KMS-11 (cell line): ENCODE measurements at regions not wholly inside any gene's neighbourhood (a gene's known extent, or its start where the extent isn't known, plus 50 kb on each side); places are given as distances from the start of the nearest gene placed in this dataset.

Experiments
- H2AFZ ChIP-seq: fragments of 200-600 bp; sonication (generic); 2 replicates; pipeline ENCODE4 v1.6.1; 2016; ENCODE audit warnings: antibody characterized with exemption, mixed run types, low read depth
- H3K27ac ChIP-seq: fragments of 200-600 bp; sonication (generic); 2 replicates; pipeline ENCODE4 v1.6.1; 2016; ENCODE audit warnings: mild to moderate bottlenecking, mixed run types
- H3K27me3 ChIP-seq: fragments of 200-600 bp; sonication (generic); 2 replicates; pipeline ENCODE4 v1.6.1; 2017; ENCODE audit warnings: mild to moderate bottlenecking, low read depth, mixed run types, moderate library complexity; ENCODE audit not compliant: insufficient read depth
- H3K36me3 ChIP-seq: fragments of 200-600 bp; sonication (generic); 2 replicates; pipeline ENCODE4 v1.6.1; 2017; ENCODE audit warnings: mild to moderate bottlenecking, mixed run types; ENCODE audit not compliant: insufficient read depth
- H3K4me1 ChIP-seq: fragments of 200-600 bp; sonication (generic); 2 replicates; pipeline ENCODE4 v1.6.1; 2016; ENCODE audit warnings: mild to moderate bottlenecking, low read depth, mixed run types; ENCODE audit not compliant: poor library complexity, severe bottlenecking
- H3K4me2 ChIP-seq: fragments of 200-600 bp; sonication (generic); 2 replicates; pipeline ENCODE4 v1.7.0; 2016; ENCODE audit warnings: mild to moderate bottlenecking, mixed run types
- H3K4me3 ChIP-seq: fragments of 200-600 bp; sonication (generic); IDR thresholded peaks from 2 replicates; pipeline ENCODE4 v1.6.1; 2017; ENCODE audit warnings: low read depth, low read length, mixed read lengths; ENCODE audit not compliant: insufficient read depth
- H3K79me2 ChIP-seq: fragments of 200-600 bp; sonication (generic); 2 replicates; pipeline ENCODE4 v1.6.1; 2016; ENCODE audit warnings: low read depth, mixed run types; ENCODE audit not compliant: insufficient read depth
- H3K9ac ChIP-seq: fragments of 200-600 bp; sonication (generic); 2 replicates; pipeline ENCODE4 v1.6.1; 2016; ENCODE audit warnings: mild to moderate bottlenecking, mixed run types
- H4K20me1 ChIP-seq: fragments of 200-600 bp; sonication (generic); 2 replicates; pipeline ENCODE4 v1.6.1; 2016; ENCODE audit warnings: mild to moderate bottlenecking, mixed run types; ENCODE audit not compliant: insufficient read depth
- CTCF ChIP-seq: fragments of 200-600 bp; sonication (generic); conservative IDR thresholded peaks from 2 replicates; pipeline ENCODE4 v1.6.1; 2017; ENCODE audit warnings: low read depth, mild to moderate bottlenecking, antibody characterized with exemption, low read length, moderate library complexity, mixed read lengths

- Histone ChIP-seq H3K36me3 (no peaks in the 10 kb centered on the region), H3K27me3 (no peaks in the 10 kb centered on the region), H3K4me3 (no peak overlapping the region), H4K20me1 (no peaks in the 10 kb centered on the region), H3K9ac (no peak overlapping the region), H3K4me1 (no peaks in the 10 kb centered on the region), H3K27ac (no peak overlapping the region), H3K79me2 (no peaks in the 10 kb centered on the region), H2AFZ (no peak overlapping the region), H3K4me2 (no peak overlapping the region)
- TF ChIP-seq CTCF, result no peak
Measured at GRCh38 chr3:21142031-21142430, 609.0 kb downstream of the ZNF385D start.

GRCh38 chr3:21140785-21141184 lies 610.2 kb downstream of the ZNF385D start:
- Histone ChIP-seq H2AFZ (no peak overlapping the region), H3K27ac (no peak overlapping the region), H3K4me2 (no peak overlapping the region), H3K79me2 (no peaks in the 10 kb centered on the region), H3K4me3 (no peak overlapping the region), H4K20me1 (no peaks in the 10 kb centered on the region), H3K36me3 (no peaks in the 10 kb centered on the region), H3K9ac (no peak overlapping the region), H3K4me1 (no peaks in the 10 kb centered on the region), H3K27me3 (no peaks in the 10 kb centered on the region)
- no peak for TF ChIP-seq CTCF

- no peaks in the 10 kb centered on the region for H4K20me1 ChIP-seq
- H2AFZ ChIP-seq, result no peak overlapping the region
- no peak overlapping the region for H3K4me2 ChIP-seq
- no peaks in the 10 kb centered on the region for H3K4me1 ChIP-seq
- H3K4me3 ChIP-seq, result no peak overlapping the region
- no peaks in the 10 kb centered on the region for H3K79me2 ChIP-seq
- H3K27ac ChIP-seq, result no peak overlapping the region
- no peaks in the 10 kb centered on the region for H3K36me3 ChIP-seq
- no peak for TF ChIP-seq CTCF
- no peaks in the 10 kb centered on the region for H3K27me3 ChIP-seq
- H3K9ac ChIP-seq, result no peak overlapping the region
Measured at GRCh38 chr3:21138085-21138484, 612.9 kb downstream of the ZNF385D start.

- TF ChIP-seq CTCF, result no peak
- no peaks in the 10 kb centered on the region for H3K79me2 ChIP-seq
Measured at GRCh38 chr3:21132896-21133295, 618.1 kb downstream of the ZNF385D start.

GRCh38 chr3:21120826-21121225 lies 630.2 kb downstream of the ZNF385D start:
- Histone ChIP-seq H3K4me1 (no peaks in the 10 kb centered on the region), H3K27ac (no peak overlapping the region), H3K27me3 (no peaks in the 10 kb centered on the region), H3K36me3 (no peaks in the 10 kb centered on the region), H2AFZ (no peak overlapping the region), H3K4me3 (no peak overlapping the region), H3K79me2 (no peaks in the 10 kb centered on the region), H3K9ac (no peak overlapping the region), H4K20me1 (no peaks in the 10 kb centered on the region), H3K4me2 (no peak overlapping the region)
- TF ChIP-seq CTCF, result no peak

More at GRCh38 chr3:21132896-21133295, 618.1 kb downstream of the ZNF385D start:
- Histone ChIP-seq H3K27ac (no peak overlapping the region), H2AFZ (no peak overlapping the region), H4K20me1 (no peaks in the 10 kb centered on the region), H3K9ac (no peak overlapping the region), H3K4me3 (no peak overlapping the region), H3K27me3 (no peaks in the 10 kb centered on the region), H3K4me2 (no peak overlapping the region), H3K36me3 (no peaks in the 10 kb centered on the region), H3K4me1 (no peaks in the 10 kb centered on the region)
